ENCODE measurements at regions not wholly inside any gene's neighbourhood (a gene's known extent, or its start where the extent isn't known, plus 50 kb on each side); places are given as distances from the start of the nearest gene placed in this dataset.
"Not testable (repeated sequence)": the region's sequence is repeated elsewhere in the genome, so short reads cannot be mapped to it uniquely, and the experiment has no call there.

- TF ChIP-seq CTCF, POLR2A (IDR thresholded peaks at IDR 0.05): not testable (repeated sequence)
Observed at GRCh38 chr17:27010138-27010537, 283.8 kb upstream of the WSB1 start.

All from body of pancreas (tissue), 4 donors.